Endothelial cell of umbilical vein (primary cell): ENCODE measurements at regions not wholly inside any gene's neighbourhood (a gene's known extent, or its start where the extent isn't known, plus 50 kb on each side); places are given as distances from the start of the nearest gene placed in this dataset.

Experiments used
- BruUV-seq: library from RNA; stranded (reverse); fragments of 400-500 nt; replicated peaks from 2 replicates; lab custom pipeline; 2021; lab: Mats Ljungman, UMichigan
- CTCF ChIA-PET: fragments of 300-600, 350-600 bp; sonication (Branson Sonifier 250); formaldehyde crosslinking; loops from one replicate; lab custom pipeline; 2021; ENCODE audit warnings: antibody characterized with exemption, inconsistent platforms; lab: Charles Lee
- POLR2A ChIA-PET: fragments of 300-600, 350-600 bp; sonication (Branson Sonifier 250); formaldehyde crosslinking; loops from one replicate; lab custom pipeline; 2021; ENCODE audit warnings: antibody characterized with exemption, inconsistent platforms; lab: Charles Lee
- DNase-seq: peaks from one replicate; pipeline ENCODE4 v3.0.0-alpha.2; 2011; ENCODE audit warnings: low read depth, low spot score
- FAIRE-seq: peaks from 2 replicates; lab custom pipeline; 2011; peaks lifted over from hg19 to GRCh38; lab: Jason Lieb, UNC
- H2AFZ ChIP-seq: 2 replicates; pipeline ENCODE4 v1.6.0; 2012; ENCODE audit warnings: low read depth, low read length, control low read depth, inconsistent platforms
- H3K27ac ChIP-seq: 2 replicates; pipeline ENCODE4 v1.5.1; 2011; ENCODE audit warnings: low read depth, mild to moderate bottlenecking, control low read depth, low read length, moderate library complexity; ENCODE audit not compliant: insufficient read depth
- H3K27me3 ChIP-seq, 2 experiments: 2 replicates each; pipeline versions ENCODE4 v1.6.0 to v1.6.1; 2011; ENCODE audit warnings: low read length in 2 of 2, mixed read lengths in 1 of 2; ENCODE audit not compliant: control insufficient read depth in 2 of 2, insufficient read depth in 2 of 2
- H3K36me3 ChIP-seq, 2 experiments: 2 replicates in 1 of 2; 3 replicates in 1 of 2; pipeline ENCODE4 v1.5.1; 2011; ENCODE audit warnings: low read length in 2 of 2, mild to moderate bottlenecking in 1 of 2, moderate library complexity in 1 of 2; ENCODE audit not compliant: control insufficient read depth in 2 of 2, insufficient read depth in 2 of 2; ENCODE audit errors: extremely low read depth in 1 of 2
- H3K4me1 ChIP-seq: 3 replicates; pipeline ENCODE4 v1.5.1; 2011; ENCODE audit warnings: mild to moderate bottlenecking, low read length; ENCODE audit not compliant: control insufficient read depth, insufficient read depth; ENCODE audit errors: extremely low read depth
- H3K4me2 ChIP-seq: 2 replicates; pipeline ENCODE4 v1.6.1; 2011; ENCODE audit warnings: low read length, control low read depth, mixed read lengths; ENCODE audit not compliant: insufficient read depth
- H3K4me3 ChIP-seq, 3 experiments: fragments of 200-600 bp in 1 of 3; sonication (generic), shearing (Covaris generic) in 1 of 3; replicated peaks in 1 of 3; 2 replicates each; pipeline ENCODE4 v1.5.1; 2011 to 2016; ENCODE audit warnings: control low read depth in 3 of 3, low read length in 3 of 3, mild to moderate bottlenecking in 2 of 3, inconsistent platforms in 1 of 3, low read depth in 1 of 3, moderate library complexity in 1 of 3; ENCODE audit not compliant: insufficient read depth in 1 of 3
- H3K79me2 ChIP-seq: 2 replicates; pipeline ENCODE4 v1.6.0; 2012; ENCODE audit warnings: low read length, inconsistent platforms; ENCODE audit not compliant: control insufficient read depth, insufficient read depth
- H3K9ac ChIP-seq: replicated peaks from 2 replicates; pipeline ENCODE3; 2011; ENCODE audit warnings: low read length, control low read depth; ENCODE audit not compliant: insufficient read depth; ENCODE audit errors: extremely low read depth
- H3K9me1 ChIP-seq: replicated peaks from 3 replicates; pipeline ENCODE4 v1.6.0; 2011; ENCODE audit warnings: mild to moderate bottlenecking, low read length; ENCODE audit not compliant: control insufficient read depth, insufficient read depth; ENCODE audit errors: extremely low read depth
- H3K9me3 ChIP-seq: replicated peaks from 2 replicates; pipeline ENCODE4 v1.5.1; 2012; ENCODE audit warnings: low read length, inconsistent platforms; ENCODE audit not compliant: control insufficient read depth, insufficient read depth
- H4K20me1 ChIP-seq: replicated peaks from 2 replicates; pipeline ENCODE3; 2011; ENCODE audit warnings: mild to moderate bottlenecking, low read length; ENCODE audit not compliant: control insufficient read depth, insufficient read depth; ENCODE audit errors: extremely low read depth
- CTCF ChIP-seq, 2 donors: IDR thresholded peaks; 1 replicate in 1 of 2; 2 replicates in 1 of 2; pipeline ENCODE4 v1.5.1; 2011; ENCODE audit warnings: low read length in 2 of 2, mild to moderate bottlenecking in 2 of 2, moderate library complexity in 2 of 2, control low read depth in 1 of 2, inconsistent platforms in 1 of 2, low read depth in 1 of 2; ENCODE audit not compliant: insufficient read depth in 1 of 2; ENCODE audit errors: extremely low read depth in 1 of 2
- FOS ChIP-seq: IDR thresholded peaks from 2 replicates; pipeline ENCODE4 v1.6.1; 2011; ENCODE audit warnings: mild to moderate bottlenecking, low read length, moderate library complexity, borderline replicate concordance; ENCODE audit not compliant: insufficient read depth
- GATA2 ChIP-seq: IDR thresholded peaks from 2 replicates; pipeline ENCODE4 v1.7.0; 2011; ENCODE audit warnings: low read depth, mild to moderate bottlenecking, moderate library complexity, mixed read lengths, low read length; ENCODE audit not compliant: insufficient read length, insufficient read depth
- JUN ChIP-seq: IDR thresholded peaks from 2 replicates; pipeline ENCODE4 v1.6.1; 2011; ENCODE audit warnings: borderline replicate concordance, low read depth; ENCODE audit not compliant: insufficient read length, insufficient read depth
- MAX ChIP-seq: IDR thresholded peaks from 2 replicates; pipeline ENCODE4 v1.6.1; 2011; ENCODE audit not compliant: insufficient read depth, insufficient read length
- POLR2A ChIP-seq: IDR thresholded peaks from 2 replicates; pipeline ENCODE4 v1.6.1; 2012; ENCODE audit warnings: low read depth, mild to moderate bottlenecking, control low read depth, low read length
- POLR2AphosphoS5 ChIP-seq: IDR thresholded peaks from 2 replicates; pipeline ENCODE4 v1.6.1; 2012; ENCODE audit warnings: low read depth, mild to moderate bottlenecking, control low read depth, low read length, moderate library complexity; ENCODE audit not compliant: insufficient read depth
- dilution Hi-C: fragments of 300-500 bp; cut with MboI; formaldehyde crosslinking; loops from one replicate; pipeline ENCODE4 v1.15.0; 2019; ENCODE audit warnings: low sequenced_read_pairs; ENCODE audit not compliant: extremely low pct_ligation_motif_present
- intact Hi-C: fragments of 100-400 bp; cut with micrococcal nuclease; formaldehyde crosslinking; loops from one replicate; pipeline ENCODE4 v1.10.0; 2022

- intact Hi-C loops: no loop called here
- Histone ChIP-seq H3K79me2 (peaks cover 1% of the 10 kb centered on the region), H2AFZ (no peak overlapping the region), H3K36me3 (peaks cover 43 to 65% of the 10 kb centered on the region in 2 experiments), H3K27me3 (no peaks in the 10 kb centered on the region), H4K20me1 (no peaks in the 10 kb centered on the region), H3K4me2 (no peak overlapping the region), H3K9ac (no peak overlapping the region), H3K4me3 (no peak overlapping the region), H3K9me3 (no peaks in the 10 kb centered on the region), H3K4me1 (no peaks in the 10 kb centered on the region), H3K9me1 (no peaks in the 10 kb centered on the region), H3K27ac (no peak overlapping the region)
- FAIRE-seq (no peak), DNase-seq (no peak)
- ChIA-PET POLR2A (no interaction called here), CTCF (no interaction called here)
- BruUV-seq: no TSS peak
- TF ChIP-seq GATA2 (no peak), FOS (no peak), CTCF (IDR thresholded peaks at IDR 0.05; ENCODE audit: extremely low read depth in 1 of 2, insufficient read depth in 1 of 2, low read depth in 1 of 2, low read length in 2 of 2) (no peak), JUN (no peak), MAX (no peak), POLR2A (no peak), POLR2AphosphoS5 (no peak)
- dilution Hi-C loops: no loop called here
Observed at GRCh38 chr12:105547786-105548185, 217.3 kb downstream of the C12orf75 start.
